ENCODE measurements at regions not wholly inside any gene's neighbourhood (a gene's known extent, or its start where the extent isn't known, plus 50 kb on each side); places are given as distances from the start of the nearest gene placed in this dataset.

- no peak overlapping the region for H3K27ac Mint-ChIP-seq
- no peak for DNase-seq (ENCODE audit: low spot score in 2 of 2)
- peaks cover 13 to 14% of the 10 kb centered on the region in 2 donors for H3K36me3 Mint-ChIP-seq
- no peak for ATAC-seq
- peaks cover 14 to 32% of the 10 kb centered on the region in 2 donors for H3K9me3 Mint-ChIP-seq
Observed at GRCh38 chr20:60294632-60295031, 336.4 kb downstream of the CDH26 start.

DNA sequence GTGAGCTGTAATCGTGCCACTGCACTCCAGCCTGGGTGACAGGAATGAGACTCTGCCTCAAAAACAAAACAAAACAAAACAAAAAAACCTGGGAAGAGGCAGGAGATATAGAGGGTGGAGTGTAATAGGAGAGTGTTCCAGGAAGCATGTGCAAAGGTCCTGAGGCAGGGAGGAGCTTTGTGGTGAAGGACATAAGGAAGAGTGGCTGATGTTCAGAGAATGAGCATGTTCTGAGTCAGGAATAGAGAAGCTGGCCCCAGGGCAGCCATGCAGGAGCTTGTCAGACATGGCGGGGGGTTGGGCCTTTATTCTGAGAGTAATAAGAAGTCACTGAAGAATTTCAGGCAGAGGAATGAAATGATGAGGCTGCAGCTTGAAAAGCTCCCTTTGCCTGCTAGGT, 337.0 kb downstream of the CDH26 start:
- ATAC-seq (no peak), DNase-seq (ENCODE audit: low spot score in 2 of 2) (no peak)
- H3K9me3 Mint-ChIP-seq: peaks cover 14 to 31% of the 10 kb centered on the region in 2 donors
- peak overlapping the region in 1 of 2 donors; percentile 72 for H3K27ac Mint-ChIP-seq
- H3K36me3 Mint-ChIP-seq: peaks cover 12 to 14% of the 10 kb centered on the region in 2 donors

- ATAC-seq (no peak), DNase-seq (ENCODE audit: low spot score in 2 of 2) (no peak)
- Mint-ChIP-seq H3K36me3 (peaks cover under 1% of the 10 kb centered on the region in 2 donors), H3K27ac (no peak overlapping the region), H3K9me3 (peaks cover 0 to 11% of the 10 kb centered on the region in 2 donors)
Observed at GRCh38 chr20:60297649-60298048, 339.4 kb downstream of the CDH26 start.

- ATAC-seq (no peak), DNase-seq (ENCODE audit: low spot score in 2 of 2) (no peak)
- H3K9me3 Mint-ChIP-seq: peaks cover 0 to 10% of the 10 kb centered on the region in 2 donors
- no peak overlapping the region for H3K27ac Mint-ChIP-seq
- H3K36me3 Mint-ChIP-seq: no peaks in the 10 kb centered on the region
Observed at GRCh38 chr20:60298647-60299046, 340.4 kb downstream of the CDH26 start.

GRCh38 chr20:60299951-60300350, 341.7 kb downstream of the CDH26 start:
- ATAC-seq (no peak), DNase-seq (ENCODE audit: low spot score in 2 of 2) (no peak)
- H3K36me3 Mint-ChIP-seq: no peaks in the 10 kb centered on the region
- H3K9me3 Mint-ChIP-seq: peaks cover 0 to 4% of the 10 kb centered on the region in 2 donors
- H3K27ac Mint-ChIP-seq: no peak overlapping the region

DNA sequence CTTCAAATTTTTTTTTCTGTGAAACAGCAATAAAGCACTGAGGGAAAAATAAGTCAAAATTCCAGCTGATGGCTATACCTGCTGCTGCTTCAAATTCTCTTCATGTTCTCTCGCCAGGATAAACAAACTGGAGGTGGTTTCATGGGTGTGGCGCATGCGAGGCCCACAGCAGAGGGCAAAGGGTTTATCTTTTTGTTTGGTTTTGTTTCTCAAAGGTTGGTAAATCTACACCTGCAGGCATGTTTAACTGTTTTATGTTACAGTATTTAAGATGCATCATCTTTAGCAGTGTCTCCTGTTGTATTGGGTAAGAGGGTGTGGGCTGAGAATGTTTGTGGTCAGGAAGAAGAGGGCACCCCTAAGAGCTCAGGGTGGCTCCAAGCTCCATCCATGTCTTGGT, 342.2 kb downstream of the CDH26 start:
- H3K9me3 Mint-ChIP-seq: no peaks in the 10 kb centered on the region
- H3K27ac Mint-ChIP-seq: no peak overlapping the region
- no peak for ATAC-seq
- H3K36me3 Mint-ChIP-seq: no peaks in the 10 kb centered on the region
- DNase-seq (ENCODE audit: low spot score in 2 of 2): no peak

DNA sequence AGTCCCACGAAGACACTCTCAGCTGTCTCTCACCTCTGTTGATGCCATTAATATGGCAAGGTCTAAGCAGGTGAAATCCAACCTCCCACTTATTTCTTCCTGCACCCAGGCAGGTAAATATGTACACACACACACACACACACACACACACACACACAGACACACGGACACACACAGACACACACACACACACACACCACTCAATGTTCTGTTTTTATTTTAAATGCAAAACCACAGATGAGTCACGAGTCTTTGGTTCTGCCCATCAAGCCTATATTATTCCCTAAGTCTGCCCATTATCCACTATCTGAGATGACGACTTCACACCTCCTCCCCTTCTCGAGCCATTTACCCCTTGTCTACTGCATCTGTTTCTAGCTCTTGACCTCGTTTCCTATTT, 344.7 kb downstream of the CDH26 start:
- DNase-seq (ENCODE audit: low spot score in 2 of 2) (no peak), ATAC-seq (no peak)
- Mint-ChIP-seq H3K36me3 (no peaks in the 10 kb centered on the region), H3K27ac (no peak overlapping the region), H3K9me3 (no peaks in the 10 kb centered on the region)

- no peak for ATAC-seq
- H3K27ac Mint-ChIP-seq: no peak overlapping the region
- H3K36me3 Mint-ChIP-seq: no peaks in the 10 kb centered on the region
- no peak for DNase-seq (ENCODE audit: low spot score in 2 of 2)
- H3K9me3 Mint-ChIP-seq: no peaks in the 10 kb centered on the region
Observed at GRCh38 chr20:60304026-60304590, 345.9 kb downstream of the CDH26 start.

DNA sequence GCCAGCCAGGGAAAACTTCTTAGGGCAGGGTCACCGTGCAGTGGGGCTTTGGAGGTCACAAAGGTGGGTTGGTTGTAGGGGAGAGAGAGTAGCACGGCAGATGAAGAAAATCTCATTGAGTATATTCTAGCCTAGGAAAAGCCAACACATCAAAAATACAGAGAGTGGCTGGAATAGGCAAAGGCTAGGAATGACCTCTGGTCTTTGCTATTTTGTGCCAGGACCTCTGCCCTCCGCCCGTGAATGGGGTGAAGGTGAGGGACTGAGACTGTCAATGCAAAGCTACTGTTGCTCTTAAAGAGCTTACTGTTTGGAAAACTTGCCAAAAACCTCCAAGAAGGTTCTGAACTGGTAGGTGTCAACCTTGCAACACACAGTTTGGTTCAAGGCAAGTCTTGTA, 346.7 kb downstream of the CDH26 start:
- H3K36me3 Mint-ChIP-seq: no peaks in the 10 kb centered on the region
- DNase-seq (ENCODE audit: low spot score in 2 of 2) (no peak), ATAC-seq (no peak)
- no peak overlapping the region for H3K27ac Mint-ChIP-seq
- H3K9me3 Mint-ChIP-seq: no peaks in the 10 kb centered on the region

GRCh38 chr20:60306105-60306504, 347.9 kb downstream of the CDH26 start:
- DNase-seq (ENCODE audit: low spot score in 2 of 2) (no peak), ATAC-seq (no peak)
- no peaks in the 10 kb centered on the region for H3K36me3 Mint-ChIP-seq
- H3K9me3 Mint-ChIP-seq: no peaks in the 10 kb centered on the region
- H3K27ac Mint-ChIP-seq: no peak overlapping the region

DNA sequence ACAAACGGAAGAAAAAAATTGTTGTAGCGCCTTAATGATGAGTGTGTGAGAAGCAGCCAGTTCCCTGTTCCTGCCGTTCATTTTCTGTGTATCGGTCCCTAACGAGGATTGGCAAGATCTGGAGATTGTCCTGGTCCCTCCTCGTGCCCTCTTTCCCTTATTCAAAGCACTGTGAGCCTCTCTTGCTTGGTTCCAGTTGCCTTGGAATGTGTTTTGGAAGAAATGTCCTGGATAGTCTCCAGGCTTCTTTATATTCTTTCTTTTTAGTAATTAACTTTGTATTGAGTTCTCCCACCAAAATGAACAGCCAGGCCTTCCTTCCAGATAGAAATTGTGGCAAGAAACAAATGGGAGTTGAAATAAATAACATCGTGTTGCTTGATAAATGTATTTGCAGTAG, 348.3 kb downstream of the CDH26 start:
- DNase-seq (ENCODE audit: low spot score in 2 of 2) (no peak), ATAC-seq (no peak)
- H3K27ac Mint-ChIP-seq: no peak overlapping the region
- H3K36me3 Mint-ChIP-seq: no peaks in the 10 kb centered on the region
- H3K9me3 Mint-ChIP-seq: no peaks in the 10 kb centered on the region

- ATAC-seq (no peak), DNase-seq (ENCODE audit: low spot score in 2 of 2) (no peak)
- H3K27ac Mint-ChIP-seq: no peak overlapping the region
- H3K9me3 Mint-ChIP-seq: peaks cover 0 to 4% of the 10 kb centered on the region in 2 donors
- no peaks in the 10 kb centered on the region for H3K36me3 Mint-ChIP-seq
Observed at GRCh38 chr20:60310560-60311349, 352.5 kb downstream of the CDH26 start.

DNA sequence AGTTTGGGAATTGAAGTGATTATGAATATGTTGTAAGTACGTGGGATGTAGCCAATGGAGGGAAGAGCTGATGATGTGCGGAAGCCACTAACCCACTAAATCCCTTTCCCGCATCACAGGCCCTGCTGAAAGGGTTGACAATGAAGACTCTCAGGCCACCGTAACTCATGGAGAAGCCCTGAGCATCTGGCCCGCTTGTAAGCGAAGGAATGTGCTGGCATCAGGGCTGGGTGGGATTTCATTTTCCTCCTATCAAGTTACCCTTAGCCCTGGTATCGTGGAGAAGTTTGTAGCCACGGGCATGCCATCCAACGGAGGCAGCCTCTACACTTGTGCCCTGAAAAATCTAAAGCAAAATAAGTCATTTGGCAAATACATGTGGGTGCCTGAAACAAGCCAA, 355.0 kb downstream of the CDH26 start:
- no peak for ATAC-seq
- peaks cover 0 to 4% of the 10 kb centered on the region in 2 donors for H3K9me3 Mint-ChIP-seq
- no peaks in the 10 kb centered on the region for H3K36me3 Mint-ChIP-seq
- H3K27ac Mint-ChIP-seq: no peak overlapping the region
- no peak for DNase-seq (ENCODE audit: low spot score in 2 of 2)

DNA sequence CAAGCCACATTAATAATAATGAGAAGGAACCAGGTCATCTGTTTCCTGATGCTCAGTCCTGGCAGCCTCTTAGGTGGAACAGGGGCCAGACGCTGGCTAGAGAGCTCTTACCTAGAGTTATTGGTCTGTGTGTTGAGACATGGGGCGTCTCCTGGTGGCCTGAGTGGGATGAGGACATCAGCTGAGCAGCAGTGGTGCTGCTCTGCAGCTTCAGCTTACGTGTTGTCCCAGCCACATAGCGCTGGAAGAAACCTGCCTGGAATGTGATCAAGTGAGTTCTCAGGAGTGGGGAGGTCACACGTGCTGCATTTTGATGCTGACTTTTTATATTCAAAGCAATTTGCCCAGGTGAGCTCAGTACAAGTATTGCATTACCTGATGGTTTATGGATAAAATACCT, 355.4 kb downstream of the CDH26 start:
- Mint-ChIP-seq H3K9me3 (peaks cover 0 to 4% of the 10 kb centered on the region in 2 donors), H3K27ac (no peak overlapping the region), H3K36me3 (no peaks in the 10 kb centered on the region)
- DNase-seq (ENCODE audit: low spot score in 2 of 2) (no peak), ATAC-seq (no peak)

DNA sequence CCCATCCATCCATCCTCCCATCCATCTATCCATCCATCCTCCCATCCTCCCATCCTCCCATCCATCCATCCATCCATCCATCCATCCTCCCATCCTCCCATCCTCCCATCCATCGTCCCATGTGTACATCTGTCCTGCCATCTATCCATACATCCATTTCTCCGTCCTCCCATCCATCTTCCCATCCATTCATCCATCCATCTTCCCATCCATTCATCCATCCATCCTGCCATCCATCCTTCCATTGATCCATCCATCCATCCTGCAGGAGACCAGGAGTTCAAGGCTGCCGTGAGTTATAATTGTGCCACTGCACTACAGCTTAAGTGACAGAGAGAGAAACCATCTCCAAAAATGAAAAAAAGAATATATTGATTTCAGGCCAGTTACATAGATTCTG, 356.5 kb downstream of the CDH26 start:
- no peak overlapping the region for H3K27ac Mint-ChIP-seq
- no peak for ATAC-seq
- peaks cover 0 to 4% of the 10 kb centered on the region in 2 donors for H3K9me3 Mint-ChIP-seq

DNA sequence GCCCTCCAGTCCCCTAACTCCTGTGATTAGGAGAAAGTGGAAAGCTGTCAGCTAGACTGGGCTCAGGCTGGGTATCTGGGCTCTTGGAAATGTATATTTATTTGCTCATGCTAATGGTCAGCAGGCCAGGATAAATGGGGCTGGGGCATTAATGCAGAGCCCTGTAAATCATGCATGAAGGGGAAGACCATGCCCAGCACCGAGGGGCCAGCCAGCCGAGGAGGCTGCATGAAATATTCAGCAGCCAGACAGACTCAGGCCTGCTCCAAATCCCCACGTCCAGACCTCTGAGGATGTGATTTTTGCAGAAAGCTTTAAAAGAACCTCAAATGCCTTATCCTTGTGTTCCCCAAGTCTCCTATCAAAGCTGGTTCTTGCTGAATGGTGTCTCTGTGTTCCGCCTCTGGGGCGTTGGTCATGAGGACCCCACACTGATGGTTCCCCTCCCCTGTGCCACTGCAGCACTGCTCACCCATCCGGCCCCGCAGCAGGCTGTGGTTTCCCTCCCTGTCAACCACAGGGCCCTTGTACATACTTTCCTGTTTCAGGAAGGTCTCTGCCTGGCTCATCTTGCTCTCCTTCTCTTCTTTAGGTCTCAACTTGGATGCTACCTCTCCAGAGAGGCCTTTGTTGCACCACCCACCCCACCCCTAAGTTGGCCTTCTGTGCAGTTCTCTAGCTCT, 358.4 kb downstream of the CDH26 start:
- Mint-ChIP-seq H3K9me3 (peaks cover 0 to 4% of the 10 kb centered on the region in 2 donors), H3K27ac (no peak overlapping the region), H3K36me3 (no peaks in the 10 kb centered on the region)
- no peak for DNase-seq (ENCODE audit: low spot score in 2 of 2)
- no peak for ATAC-seq

More for the DNA sequence above, 356.5 kb downstream of the CDH26 start:
- no peak for DNase-seq (ENCODE audit: low spot score in 2 of 2)
- no peaks in the 10 kb centered on the region for H3K36me3 Mint-ChIP-seq

DNA sequence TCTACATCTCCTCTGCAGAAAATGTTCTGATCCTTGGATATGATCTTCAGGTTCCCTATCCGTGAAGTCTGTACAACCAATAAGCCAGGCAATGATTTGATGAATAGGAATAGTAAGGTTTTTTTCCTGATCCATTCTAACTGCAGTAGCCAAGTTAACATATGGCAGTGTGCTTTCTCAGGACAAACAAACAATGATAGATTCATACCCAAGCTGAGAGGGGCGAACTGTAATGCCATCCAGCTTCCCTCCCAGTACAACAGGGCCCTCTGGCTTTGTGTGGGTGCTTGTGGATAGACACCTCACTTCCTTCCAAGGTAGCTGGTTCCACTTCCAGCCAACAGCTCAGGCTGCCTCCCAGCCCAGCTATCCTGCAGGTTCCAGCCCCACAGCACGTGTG, 359.2 kb downstream of the CDH26 start:
- H3K27ac Mint-ChIP-seq: no peak overlapping the region
- peaks cover 0 to 4% of the 10 kb centered on the region in 2 donors for H3K9me3 Mint-ChIP-seq
- H3K36me3 Mint-ChIP-seq: no peaks in the 10 kb centered on the region
- no peak for ATAC-seq
- no peak for DNase-seq (ENCODE audit: low spot score in 2 of 2)

Data from activated naive CD4-positive, alpha-beta T cell treated with anti-CD3 and anti-CD28 coated beads, Interleukin-2, amount 50 U/mL, for 72 hours (primary cell).